ENCODE measurements at regions not wholly inside any gene's neighbourhood (a gene's known extent, or its start where the extent isn't known, plus 50 kb on each side); places are given as distances from the start of the nearest gene placed in this dataset.

DNA sequence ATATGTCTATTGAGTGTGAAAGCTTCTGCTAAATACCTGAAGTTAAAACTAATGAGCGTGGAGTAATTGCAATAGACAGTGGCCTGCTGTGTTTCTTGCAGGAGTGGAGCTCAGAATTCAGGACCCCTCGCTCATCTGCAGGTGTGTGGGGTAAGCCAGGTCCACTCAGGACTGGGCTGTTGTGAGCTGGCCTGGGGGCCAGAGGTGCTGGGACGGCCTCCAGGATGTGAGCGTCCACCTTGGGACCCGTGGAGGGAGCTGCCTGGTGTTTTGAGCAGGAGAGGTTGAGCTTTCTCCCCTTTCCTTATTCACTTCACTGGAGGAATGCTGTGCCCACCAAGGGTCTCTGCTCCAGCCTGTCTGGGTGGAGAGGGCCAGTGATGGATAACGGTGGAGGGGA is 681.2 kb downstream of the BRD1 start:
- H3K4me3 ChIP-seq (replicated peaks; ENCODE audit: low read depth, low read length): no peak overlapping the region
- no peaks in the 10 kb centered on the region for H3K27me3 ChIP-seq (replicated peaks; ENCODE audit: control insufficient read depth, insufficient read depth, low read length)
- no peaks in the 10 kb centered on the region for H3K36me3 ChIP-seq (ENCODE audit: control insufficient read depth, insufficient read depth, low read length)
- no peak for DNase-seq (ENCODE audit: extremely low read depth, insufficient read length)
- TF ChIP-seq, protein P1, sequence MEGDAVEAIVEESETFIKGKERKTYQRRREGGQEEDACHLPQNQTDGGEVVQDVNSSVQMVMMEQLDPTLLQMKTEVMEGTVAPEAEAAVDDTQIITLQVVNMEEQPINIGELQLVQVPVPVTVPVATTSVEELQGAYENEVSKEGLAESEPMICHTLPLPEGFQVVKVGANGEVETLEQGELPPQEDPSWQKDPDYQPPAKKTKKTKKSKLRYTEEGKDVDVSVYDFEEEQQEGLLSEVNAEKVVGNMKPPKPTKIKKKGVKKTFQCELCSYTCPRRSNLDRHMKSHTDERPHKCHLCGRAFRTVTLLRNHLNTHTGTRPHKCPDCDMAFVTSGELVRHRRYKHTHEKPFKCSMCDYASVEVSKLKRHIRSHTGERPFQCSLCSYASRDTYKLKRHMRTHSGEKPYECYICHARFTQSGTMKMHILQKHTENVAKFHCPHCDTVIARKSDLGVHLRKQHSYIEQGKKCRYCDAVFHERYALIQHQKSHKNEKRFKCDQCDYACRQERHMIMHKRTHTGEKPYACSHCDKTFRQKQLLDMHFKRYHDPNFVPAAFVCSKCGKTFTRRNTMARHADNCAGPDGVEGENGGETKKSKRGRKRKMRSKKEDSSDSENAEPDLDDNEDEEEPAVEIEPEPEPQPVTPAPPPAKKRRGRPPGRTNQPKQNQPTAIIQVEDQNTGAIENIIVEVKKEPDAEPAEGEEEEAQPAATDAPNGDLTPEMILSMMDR (IDR thresholded peaks at IDR 0.05; ENCODE audit: insufficient read depth, low read length, poor library complexity, severe bottlenecking): no peak

DNA sequence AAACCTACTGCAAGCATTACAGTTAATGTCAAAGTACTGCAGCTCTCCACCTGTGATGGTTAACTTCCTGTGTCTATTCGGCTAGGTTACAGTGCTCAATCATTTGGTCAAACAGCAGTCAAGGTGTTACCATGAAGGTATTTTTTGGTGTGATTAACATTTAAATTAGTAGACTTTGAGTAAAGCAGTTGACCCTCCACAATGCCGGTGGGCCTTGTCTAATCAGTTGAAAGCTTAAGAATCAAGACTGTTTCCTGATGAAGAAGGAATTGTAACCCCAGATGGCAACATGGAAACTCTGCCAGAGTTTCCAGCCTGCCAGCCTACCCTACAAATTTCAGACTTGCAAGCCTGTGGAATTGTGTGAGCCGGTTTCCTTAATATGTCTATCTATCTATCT is 683.9 kb downstream of the BRD1 start:
- TF ChIP-seq, protein P1 (IDR thresholded peaks at IDR 0.05; ENCODE audit: insufficient read depth, low read length, poor library complexity, severe bottlenecking): no peak
- DNase-seq (ENCODE audit: extremely low read depth, insufficient read length): no peak
- H3K36me3 ChIP-seq (ENCODE audit: control insufficient read depth, insufficient read depth, low read length): no peaks in the 10 kb centered on the region
- H3K27me3 ChIP-seq (replicated peaks; ENCODE audit: control insufficient read depth, insufficient read depth, low read length): no peaks in the 10 kb centered on the region
- H3K4me3 ChIP-seq (replicated peaks; ENCODE audit: low read depth, low read length): no peak overlapping the region

DNA sequence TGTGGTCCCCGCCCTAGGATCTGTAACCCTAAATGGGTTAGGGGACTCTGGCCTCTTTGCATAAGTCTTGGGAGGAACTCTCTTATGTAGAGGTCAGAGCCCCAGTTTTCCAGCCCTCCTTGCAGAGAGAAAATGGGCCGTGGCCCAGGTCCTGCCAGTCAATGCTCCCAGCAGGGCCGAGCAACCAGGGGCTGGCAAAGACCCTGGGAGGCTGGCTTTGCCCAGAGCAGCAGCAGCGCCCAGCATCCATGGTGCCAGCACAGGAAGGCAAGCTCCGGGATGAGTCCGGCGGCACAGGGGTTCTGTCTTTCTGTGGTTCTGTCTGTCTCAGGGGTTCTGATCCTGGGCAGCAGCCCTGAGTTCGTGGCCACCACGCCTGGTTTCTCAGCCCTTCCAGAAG is 684.8 kb downstream of the BRD1 start:
- DNase-seq (ENCODE audit: extremely low read depth, insufficient read length): no peak
- H3K36me3 ChIP-seq (ENCODE audit: control insufficient read depth, insufficient read depth, low read length): no peaks in the 10 kb centered on the region
- H3K27me3 ChIP-seq (replicated peaks; ENCODE audit: control insufficient read depth, insufficient read depth, low read length): no peaks in the 10 kb centered on the region
- no peak overlapping the region for H3K4me3 ChIP-seq (replicated peaks; ENCODE audit: low read depth, low read length)
- TF ChIP-seq, protein P1 (IDR thresholded peaks at IDR 0.05; ENCODE audit: insufficient read depth, low read length, poor library complexity, severe bottlenecking): no peak

DNA sequence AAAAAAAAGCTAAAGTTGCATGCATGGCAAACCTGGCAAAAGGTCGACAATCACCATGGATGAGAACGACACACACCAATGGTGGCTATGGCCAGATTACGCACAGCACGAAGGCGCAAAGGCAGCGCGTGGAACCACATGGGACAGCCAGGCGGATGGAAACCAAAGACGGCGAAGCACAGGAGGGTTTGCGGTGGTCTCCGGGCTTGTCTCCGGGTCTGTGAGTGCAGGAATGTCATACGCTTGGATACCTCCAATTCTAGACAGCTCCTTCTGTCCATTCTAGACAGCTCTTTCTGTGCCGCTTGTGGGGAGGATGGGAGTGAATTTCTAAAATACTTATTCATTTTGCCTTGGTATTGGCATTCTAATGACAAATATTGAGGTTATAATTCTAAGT is 685.4 kb downstream of the BRD1 start:
- no peak overlapping the region for H3K4me3 ChIP-seq (replicated peaks; ENCODE audit: low read depth, low read length)
- H3K36me3 ChIP-seq (ENCODE audit: control insufficient read depth, insufficient read depth, low read length): no peaks in the 10 kb centered on the region
- no peak for DNase-seq (ENCODE audit: extremely low read depth, insufficient read length)
- H3K27me3 ChIP-seq (replicated peaks; ENCODE audit: control insufficient read depth, insufficient read depth, low read length): no peaks in the 10 kb centered on the region
- TF ChIP-seq, protein P1 (IDR thresholded peaks at IDR 0.05; ENCODE audit: insufficient read depth, low read length, poor library complexity, severe bottlenecking): no peak

DNA sequence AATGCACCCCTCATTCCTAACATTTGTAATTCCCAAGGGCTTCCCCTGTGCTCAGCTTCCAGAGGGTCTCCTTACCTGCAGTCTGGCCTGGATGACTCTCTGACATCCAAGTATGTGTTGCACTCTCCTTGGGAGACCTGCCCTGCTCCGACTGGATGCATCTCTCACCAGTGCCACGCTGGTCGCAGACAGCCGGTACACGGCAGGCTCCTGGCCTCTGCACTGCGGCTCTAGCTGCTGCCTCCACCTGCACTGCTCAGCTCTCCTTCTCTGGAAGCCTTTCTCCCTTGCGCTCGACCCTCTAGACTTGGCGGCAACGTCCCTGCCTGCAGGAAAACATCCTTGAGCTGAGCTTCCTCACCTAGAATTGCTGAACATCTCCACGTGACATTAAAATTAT is 685.9 kb downstream of the BRD1 start:
- TF ChIP-seq, protein P1 (IDR thresholded peaks at IDR 0.05; ENCODE audit: insufficient read depth, low read length, poor library complexity, severe bottlenecking): no peak
- Histone ChIP-seq H3K36me3 (ENCODE audit: control insufficient read depth, insufficient read depth, low read length) (no peaks in the 10 kb centered on the region), H3K4me3 (replicated peaks; ENCODE audit: low read depth, low read length) (no peak overlapping the region), H3K27me3 (replicated peaks; ENCODE audit: control insufficient read depth, insufficient read depth, low read length) (no peaks in the 10 kb centered on the region)
- DNase-seq (ENCODE audit: extremely low read depth, insufficient read length): no peak
